ENCODE measurements at regions not wholly inside any gene's neighbourhood (a gene's known extent, or its start where the extent isn't known, plus 50 kb on each side); places are given as distances from the start of the nearest gene placed in this dataset.

DNA sequence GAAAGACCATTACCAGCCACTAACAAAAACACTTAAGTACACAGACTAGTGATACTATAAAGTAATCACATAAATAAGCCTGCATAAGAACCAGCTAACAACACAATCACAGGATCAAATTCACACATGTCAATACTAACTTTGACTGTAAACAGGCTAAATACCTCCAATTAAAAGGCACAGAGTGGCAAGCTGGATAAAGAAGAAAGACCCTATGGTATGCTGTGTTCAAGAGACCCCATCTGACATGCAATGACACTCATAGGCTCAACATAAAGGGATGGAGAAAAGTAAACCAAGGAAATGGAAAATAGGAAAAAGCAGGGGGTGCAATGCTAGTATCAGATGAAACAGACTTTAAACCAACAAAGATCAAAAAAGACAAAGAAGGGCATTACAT, 631.8 kb upstream of the NOX3 start:
- TF ChIP-seq, protein P1, sequence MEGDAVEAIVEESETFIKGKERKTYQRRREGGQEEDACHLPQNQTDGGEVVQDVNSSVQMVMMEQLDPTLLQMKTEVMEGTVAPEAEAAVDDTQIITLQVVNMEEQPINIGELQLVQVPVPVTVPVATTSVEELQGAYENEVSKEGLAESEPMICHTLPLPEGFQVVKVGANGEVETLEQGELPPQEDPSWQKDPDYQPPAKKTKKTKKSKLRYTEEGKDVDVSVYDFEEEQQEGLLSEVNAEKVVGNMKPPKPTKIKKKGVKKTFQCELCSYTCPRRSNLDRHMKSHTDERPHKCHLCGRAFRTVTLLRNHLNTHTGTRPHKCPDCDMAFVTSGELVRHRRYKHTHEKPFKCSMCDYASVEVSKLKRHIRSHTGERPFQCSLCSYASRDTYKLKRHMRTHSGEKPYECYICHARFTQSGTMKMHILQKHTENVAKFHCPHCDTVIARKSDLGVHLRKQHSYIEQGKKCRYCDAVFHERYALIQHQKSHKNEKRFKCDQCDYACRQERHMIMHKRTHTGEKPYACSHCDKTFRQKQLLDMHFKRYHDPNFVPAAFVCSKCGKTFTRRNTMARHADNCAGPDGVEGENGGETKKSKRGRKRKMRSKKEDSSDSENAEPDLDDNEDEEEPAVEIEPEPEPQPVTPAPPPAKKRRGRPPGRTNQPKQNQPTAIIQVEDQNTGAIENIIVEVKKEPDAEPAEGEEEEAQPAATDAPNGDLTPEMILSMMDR (IDR thresholded peaks at IDR 0.05), result no peak
- peaks cover 59% of the 10 kb centered on the region for H3K9me3 Mint-ChIP-seq (ENCODE audit: low read depth)
- peaks cover 4% of the 10 kb centered on the region for H3K36me3 Mint-ChIP-seq (ENCODE audit: low read depth)
- no peak overlapping the region for H3K27ac Mint-ChIP-seq (ENCODE audit: unreplicated experiment)
- no peak overlapping the region for H3K4me3 Mint-ChIP-seq (ENCODE audit: unreplicated experiment)
- DNase-seq (ENCODE audit: low spot score), result no peak
- H3K27me3 Mint-ChIP-seq (ENCODE audit: low read depth), result no peaks in the 10 kb centered on the region
- no peaks in the 10 kb centered on the region for H3K4me1 Mint-ChIP-seq (ENCODE audit: low read depth)

DNA sequence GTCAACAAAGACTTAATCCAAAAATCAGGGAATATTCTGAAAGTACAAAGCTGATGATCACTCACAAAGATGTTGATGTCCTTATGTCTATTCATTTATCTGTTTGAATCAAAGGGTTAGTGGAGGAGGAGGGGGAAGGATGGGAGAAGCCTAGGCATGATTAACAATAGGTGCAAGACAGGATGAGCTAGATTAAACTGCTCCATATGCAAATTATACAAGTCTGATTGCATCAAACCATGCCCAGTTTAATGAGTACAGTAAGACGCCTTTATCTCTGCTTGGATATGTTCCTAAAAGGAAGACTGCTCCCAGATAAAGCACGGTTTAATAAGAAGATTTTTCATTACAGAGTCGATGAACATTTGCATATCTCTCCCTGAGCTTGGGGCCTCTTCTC, 626.4 kb upstream of the NOX3 start:
- no peak overlapping the region for H3K27ac Mint-ChIP-seq (ENCODE audit: unreplicated experiment)
- no peak for DNase-seq (ENCODE audit: low spot score)
- H3K4me1 Mint-ChIP-seq (ENCODE audit: low read depth), result no peaks in the 10 kb centered on the region
- H3K36me3 Mint-ChIP-seq (ENCODE audit: low read depth), result no peaks in the 10 kb centered on the region
- H3K4me3 Mint-ChIP-seq (ENCODE audit: unreplicated experiment), result no peak overlapping the region
- peaks cover 15% of the 10 kb centered on the region for H3K9me3 Mint-ChIP-seq (ENCODE audit: low read depth)
- peaks cover 1% of the 10 kb centered on the region for H3K27me3 Mint-ChIP-seq (ENCODE audit: low read depth)
- TF ChIP-seq, protein P1 (IDR thresholded peaks at IDR 0.05), result no peak

DNA sequence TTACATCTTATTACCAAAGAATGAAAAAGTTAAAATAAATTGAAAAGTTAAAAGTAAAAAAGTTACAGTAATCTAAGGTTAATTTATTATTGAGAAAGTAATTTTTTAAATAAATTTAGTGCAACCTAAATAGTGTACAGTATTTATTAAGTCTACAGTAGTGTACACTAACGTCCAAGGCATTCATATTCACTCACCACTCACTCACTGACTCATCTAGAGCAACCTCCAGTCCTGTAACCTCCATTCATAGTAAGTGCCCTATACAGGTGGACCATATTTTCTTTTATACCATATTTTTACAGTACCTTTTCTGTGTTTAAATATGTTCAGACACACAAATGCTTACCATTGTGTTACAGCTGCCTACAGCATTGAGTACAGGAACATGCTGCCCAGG, 624.7 kb upstream of the NOX3 start:
- Mint-ChIP-seq H3K4me1 (ENCODE audit: low read depth) (no peaks in the 10 kb centered on the region), H3K4me3 (ENCODE audit: unreplicated experiment) (no peak overlapping the region), H3K36me3 (ENCODE audit: low read depth) (no peaks in the 10 kb centered on the region), H3K27me3 (ENCODE audit: low read depth) (peaks cover 1% of the 10 kb centered on the region), H3K27ac (ENCODE audit: unreplicated experiment) (no peak overlapping the region), H3K9me3 (ENCODE audit: low read depth) (peaks cover 8% of the 10 kb centered on the region)
- TF ChIP-seq, protein P1 (IDR thresholded peaks at IDR 0.05), result no peak
- DNase-seq (ENCODE audit: low spot score), result no peak

DNA sequence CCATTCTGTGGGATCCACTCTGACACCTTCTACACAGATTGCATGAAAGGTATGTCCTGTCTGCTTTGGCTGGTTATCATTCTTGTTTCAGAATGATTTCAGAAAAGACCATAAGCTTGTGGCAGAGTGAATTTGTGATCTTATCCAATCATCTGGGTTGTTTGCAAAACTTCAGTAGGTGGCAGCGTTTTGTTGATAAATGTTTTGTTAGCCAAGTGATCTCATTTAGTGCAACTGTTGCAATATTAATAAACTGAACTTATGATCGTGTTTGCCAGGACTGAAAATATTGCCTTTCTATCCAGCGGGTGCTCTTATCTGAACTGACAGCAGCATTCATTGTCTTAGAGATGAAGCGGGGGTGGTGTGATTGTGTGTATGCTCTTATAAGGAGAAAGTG, 613.2 kb upstream of the NOX3 start:
- DNase-seq (ENCODE audit: low spot score), result no peak
- Mint-ChIP-seq H3K9me3 (ENCODE audit: low read depth) (no peaks in the 10 kb centered on the region), H3K4me3 (ENCODE audit: unreplicated experiment) (no peak overlapping the region), H3K36me3 (ENCODE audit: low read depth) (no peaks in the 10 kb centered on the region), H3K4me1 (ENCODE audit: low read depth) (no peaks in the 10 kb centered on the region), H3K27me3 (ENCODE audit: low read depth) (peaks cover 2% of the 10 kb centered on the region), H3K27ac (ENCODE audit: unreplicated experiment) (no peak overlapping the region)
- TF ChIP-seq, protein P1 (IDR thresholded peaks at IDR 0.05), result peak; percentile 39

DNA sequence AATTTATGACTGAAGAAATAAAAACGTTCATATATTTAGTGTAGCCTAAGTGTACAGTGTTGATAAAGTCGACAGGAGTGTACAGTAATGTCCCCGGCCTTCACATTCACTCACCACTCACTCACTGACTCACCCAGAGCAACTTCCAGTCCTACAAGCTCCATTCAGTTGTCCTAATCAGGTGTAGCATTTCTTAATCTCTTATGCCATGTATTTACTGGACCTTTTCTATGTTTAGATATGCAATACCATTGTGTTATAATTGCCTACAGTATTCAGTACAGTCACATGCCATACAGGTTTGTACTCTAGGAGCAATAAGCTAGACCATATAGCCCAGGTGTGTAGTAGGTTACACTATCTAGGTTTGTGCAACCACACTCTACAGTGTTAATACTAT, 610.2 kb upstream of the NOX3 start:
- no peaks in the 10 kb centered on the region for H3K36me3 Mint-ChIP-seq (ENCODE audit: low read depth)

More for the DNA sequence above, 610.2 kb upstream of the NOX3 start:
- no peaks in the 10 kb centered on the region for H3K27me3 Mint-ChIP-seq (ENCODE audit: low read depth)
- no peak for DNase-seq (ENCODE audit: low spot score)
- H3K9me3 Mint-ChIP-seq (ENCODE audit: low read depth), result peaks cover 3% of the 10 kb centered on the region
- H3K4me3 Mint-ChIP-seq (ENCODE audit: unreplicated experiment), result no peak overlapping the region
- H3K4me1 Mint-ChIP-seq (ENCODE audit: low read depth), result no peaks in the 10 kb centered on the region
- TF ChIP-seq, protein P1 (IDR thresholded peaks at IDR 0.05), result no peak
- no peak overlapping the region for H3K27ac Mint-ChIP-seq (ENCODE audit: unreplicated experiment)
